CD4-positive, alpha-beta T cell (primary cell): ENCODE measurements at regions not wholly inside any gene's neighbourhood (a gene's known extent, or its start where the extent isn't known, plus 50 kb on each side); places are given as distances from the start of the nearest gene placed in this dataset.

Experiments
- ATAC-seq: fragments of 200-7000 bp; cut with Tn5 transposase; one replicate; pipeline ENCODE4 v1.10.0; 2022; ENCODE audit warnings: mild to moderate bottlenecking; ENCODE audit not compliant: poor library complexity
- CTCF ChIA-PET: fragments of 350-600 bp; sonication (Branson Sonifier 250); formaldehyde crosslinking; loops from one replicate; lab custom pipeline; 2021; ENCODE audit warnings: antibody characterized with exemption, inconsistent platforms; lab: Charles Lee
- POLR2A ChIA-PET: fragments of 350-600 bp; sonication (Branson Sonifier 250); formaldehyde crosslinking; loops from one replicate; lab custom pipeline; 2021; ENCODE audit warnings: antibody characterized with exemption, inconsistent platforms; lab: Charles Lee
- DNase-seq, 14 experiments: peaks; one replicate each; pipeline ENCODE4 v3.0.0-alpha.2; 2013 to 2020; ENCODE audit warnings: mixed read lengths in 2 of 14
- H3K27ac ChIP-seq, 2 donors: one replicate each; pipeline versions ENCODE4 v1.5.1 to v1.7.0; 2013; ENCODE audit warnings: low read length in 2 of 2, low read depth in 1 of 2, mild to moderate bottlenecking in 1 of 2
- H3K27me3 ChIP-seq, 2 experiments: 1 replicate in 1 of 2; 2 replicates in 1 of 2; pipeline versions ENCODE4 v1.6.1 to v1.7.0; 2013; ENCODE audit warnings: low read length in 2 of 2, control low read depth in 1 of 2, mild to moderate bottlenecking in 1 of 2, moderate library complexity in 1 of 2; ENCODE audit not compliant: insufficient read depth in 2 of 2, control insufficient read depth in 1 of 2
- H3K36me3 ChIP-seq: one replicate; pipeline ENCODE4 v1.6.1; 2013; ENCODE audit warnings: low read length, control low read depth; ENCODE audit not compliant: insufficient read depth
- H3K4me1 ChIP-seq: one replicate; pipeline ENCODE4 v1.6.1; 2013; ENCODE audit warnings: low read length, control low read depth; ENCODE audit not compliant: insufficient read depth
- H3K4me3 ChIP-seq: one replicate; pipeline ENCODE4 v1.5.1; 2013; ENCODE audit warnings: mild to moderate bottlenecking, low read length, moderate library complexity
- H3K9me3 ChIP-seq, 2 experiments: 1 replicate in 1 of 2; 2 replicates in 1 of 2; pipeline versions ENCODE4 v1.6.1 to v1.7.0; 2013; ENCODE audit warnings: low read length in 2 of 2, mild to moderate bottlenecking in 2 of 2, control low read depth in 1 of 2, moderate library complexity in 1 of 2; ENCODE audit not compliant: control insufficient read depth in 1 of 2, insufficient read depth in 1 of 2
- H3K27ac Mint-ChIP-seq: one replicate; pipeline ENCODE4 v1.8.0; 2020; ENCODE audit warnings: mixed read lengths
- H3K27me3 Mint-ChIP-seq: one replicate; pipeline ENCODE4 v1.8.0; 2021; ENCODE audit warnings: mixed read lengths
- H3K36me3 Mint-ChIP-seq: one replicate; pipeline ENCODE4 v1.8.0; 2021; ENCODE audit warnings: low read depth, mixed read lengths
- H3K4me1 Mint-ChIP-seq: one replicate; pipeline ENCODE4 v1.8.0; 2021; ENCODE audit warnings: low read depth, mixed read lengths
- H3K4me3 Mint-ChIP-seq: one replicate; pipeline ENCODE4 v1.8.0; 2020; ENCODE audit warnings: mild to moderate bottlenecking, mixed read lengths
- H3K9me3 Mint-ChIP-seq: one replicate; pipeline ENCODE4 v1.8.0; 2020; ENCODE audit warnings: mixed read lengths
- intact Hi-C, 2 experiments: fragments of 100-400 bp; cut with DNase I in 1 of 2; cut with micrococcal nuclease in 1 of 2; formaldehyde crosslinking; loops; one replicate each; pipeline versions ENCODE4 v1.15.1 to v1.9.0; 2023 to 2025; cut with DNase I, micrococcal nuclease
- TF ChIP-seq, protein P1 (sequence below): fragments of 200-600 bp; IDR thresholded peaks from one replicate; pipeline ENCODE4 v1.8.0; 2022; ENCODE audit warnings: antibody characterized with exemption, mild to moderate bottlenecking

- Histone ChIP-seq H3K27me3 (peaks cover 0 to 3% of the 10 kb centered on the region in 2 experiments), H3K36me3 (no peaks in the 10 kb centered on the region), H3K27ac (no peak overlapping the region), H3K4me3 (no peak overlapping the region), H3K9me3 (peaks cover 10 to 11% of the 10 kb centered on the region in 2 experiments), H3K4me1 (no peaks in the 10 kb centered on the region)
- H3K9me3 Mint-ChIP-seq: peaks cover 16% of the 10 kb centered on the region
- no peak overlapping the region for H3K27ac Mint-ChIP-seq
- H3K4me3 Mint-ChIP-seq: no peak overlapping the region
- ATAC-seq (no peak), DNase-seq (no peak)
- ChIA-PET POLR2A (no interaction called here), CTCF (no interaction called here)
- no peaks in the 10 kb centered on the region for H3K4me1 Mint-ChIP-seq
- TF ChIP-seq, protein P1, sequence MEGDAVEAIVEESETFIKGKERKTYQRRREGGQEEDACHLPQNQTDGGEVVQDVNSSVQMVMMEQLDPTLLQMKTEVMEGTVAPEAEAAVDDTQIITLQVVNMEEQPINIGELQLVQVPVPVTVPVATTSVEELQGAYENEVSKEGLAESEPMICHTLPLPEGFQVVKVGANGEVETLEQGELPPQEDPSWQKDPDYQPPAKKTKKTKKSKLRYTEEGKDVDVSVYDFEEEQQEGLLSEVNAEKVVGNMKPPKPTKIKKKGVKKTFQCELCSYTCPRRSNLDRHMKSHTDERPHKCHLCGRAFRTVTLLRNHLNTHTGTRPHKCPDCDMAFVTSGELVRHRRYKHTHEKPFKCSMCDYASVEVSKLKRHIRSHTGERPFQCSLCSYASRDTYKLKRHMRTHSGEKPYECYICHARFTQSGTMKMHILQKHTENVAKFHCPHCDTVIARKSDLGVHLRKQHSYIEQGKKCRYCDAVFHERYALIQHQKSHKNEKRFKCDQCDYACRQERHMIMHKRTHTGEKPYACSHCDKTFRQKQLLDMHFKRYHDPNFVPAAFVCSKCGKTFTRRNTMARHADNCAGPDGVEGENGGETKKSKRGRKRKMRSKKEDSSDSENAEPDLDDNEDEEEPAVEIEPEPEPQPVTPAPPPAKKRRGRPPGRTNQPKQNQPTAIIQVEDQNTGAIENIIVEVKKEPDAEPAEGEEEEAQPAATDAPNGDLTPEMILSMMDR: no peak
- intact Hi-C loops: no loop called here
- peaks cover 16% of the 10 kb centered on the region for H3K27me3 Mint-ChIP-seq
- H3K36me3 Mint-ChIP-seq: no peaks in the 10 kb centered on the region
These were observed 541.4 kb downstream of the MN1 start for GRCh38 chr22:27260087-27260698.

- H3K36me3 ChIP-seq: no peaks in the 10 kb centered on the region
- TF ChIP-seq, protein P1: no peak
- Mint-ChIP-seq H3K27me3 (peaks cover 29% of the 10 kb centered on the region), H3K36me3 (no peaks in the 10 kb centered on the region), H3K27ac (no peak overlapping the region), H3K9me3 (peaks cover 6% of the 10 kb centered on the region), H3K4me1 (no peaks in the 10 kb centered on the region), H3K4me3 (no peak overlapping the region)
- ChIA-PET CTCF (no interaction called here), POLR2A (no interaction called here)
- ATAC-seq: no peak
- H3K9me3 ChIP-seq: peaks cover 0 to 13% of the 10 kb centered on the region in 2 experiments
- DNase-seq: no peak
- intact Hi-C loops: no loop called here
- H3K4me3 ChIP-seq: no peak overlapping the region
- H3K4me1 ChIP-seq: no peaks in the 10 kb centered on the region
- H3K27ac ChIP-seq: no peak overlapping the region
- peaks cover 0 to 3% of the 10 kb centered on the region in 2 experiments for H3K27me3 ChIP-seq
These were observed 539.2 kb downstream of the MN1 start for GRCh38 chr22:27262361-27262760.

- Histone ChIP-seq H3K27ac (no peak overlapping the region), H3K27me3 (peaks cover 2 to 3% of the 10 kb centered on the region in 2 experiments), H3K36me3 (no peaks in the 10 kb centered on the region), H3K4me1 (no peaks in the 10 kb centered on the region), H3K4me3 (no peak overlapping the region), H3K9me3 (peaks cover 0 to 8% of the 10 kb centered on the region in 2 experiments)
- Mint-ChIP-seq H3K27ac (no peak overlapping the region), H3K9me3 (peaks cover 4% of the 10 kb centered on the region), H3K27me3 (peaks cover 40% of the 10 kb centered on the region), H3K36me3 (no peaks in the 10 kb centered on the region), H3K4me3 (no peak overlapping the region), H3K4me1 (no peaks in the 10 kb centered on the region)
- ChIA-PET CTCF (no interaction called here), POLR2A (no interaction called here)
- intact Hi-C loops: no loop called here
- DNase-seq: no peak
- ATAC-seq: no peak
- TF ChIP-seq, protein P1: no peak
These were observed 537.4 kb downstream of the MN1 start for GRCh38 chr22:27264184-27264583.
